Caco-2 (cell line): ENCODE measurements at regions not wholly inside any gene's neighbourhood (a gene's known extent, or its start where the extent isn't known, plus 50 kb on each side); places are given as distances from the start of the nearest gene placed in this dataset.

Source experiments
- BruUV-seq: library from RNA; stranded (reverse); fragments of 400-500 nt; replicated peaks from 2 replicates; lab custom pipeline; 2021; lab: Mats Ljungman, UMichigan
- CTCF ChIA-PET: fragments of 300-600 bp; sonication (Branson Sonifier 250); formaldehyde crosslinking; loops from one replicate; lab custom pipeline; 2022; ENCODE audit warnings: antibody characterized with exemption; lab: Charles Lee
- POLR2A ChIA-PET: fragments of 300-600 bp; sonication (Branson Sonifier 250); formaldehyde crosslinking; loops from one replicate; lab custom pipeline; 2022; ENCODE audit warnings: antibody characterized with exemption; lab: Charles Lee
- DNase-seq, 2 experiments: peaks; one replicate each; pipeline versions ENCODE4 v3.0.0 to v3.0.0-alpha.2; 2020 to 2022
- H3K27me3 ChIP-seq: replicated peaks from 2 replicates; pipeline ENCODE4 v1.6.0; 2011; ENCODE audit warnings: low read length; ENCODE audit not compliant: control insufficient read depth, insufficient read depth
- H3K36me3 ChIP-seq: 2 replicates; pipeline ENCODE4 v1.5.1; 2011; ENCODE audit warnings: low read length; ENCODE audit not compliant: control insufficient read depth, insufficient read depth
- H3K4me1 ChIP-seq: fragments of 250-450 bp; sonication (Bioruptor Pico); 2 replicates; pipeline ENCODE4 v1.5.1; 2020; ENCODE audit warnings: mild to moderate bottlenecking
- H3K4me3 ChIP-seq: 2 replicates; pipeline ENCODE4 v1.5.1; 2011; ENCODE audit warnings: low read depth, mild to moderate bottlenecking, control low read depth, low read length
- H3K9me3 ChIP-seq: fragments of 250-450 bp; sonication (Bioruptor Pico); 2 replicates; pipeline ENCODE4 v1.5.1; 2020; ENCODE audit warnings: mild to moderate bottlenecking, moderate library complexity
- H3K27ac Mint-ChIP-seq: one replicate; pipeline ENCODE4 v1.8.0; 2022; ENCODE audit warnings: mixed read lengths; ENCODE audit not compliant: unreplicated experiment
- H3K27me3 Mint-ChIP-seq: one replicate; pipeline ENCODE4 v1.8.0; 2022; ENCODE audit warnings: mixed read lengths; ENCODE audit not compliant: insufficient read depth, unreplicated experiment
- H3K36me3 Mint-ChIP-seq: one replicate; pipeline ENCODE4 v1.8.0; 2022; ENCODE audit warnings: mild to moderate bottlenecking, mixed read lengths; ENCODE audit not compliant: insufficient read depth, unreplicated experiment
- H3K4me1 Mint-ChIP-seq: one replicate; pipeline ENCODE4 v1.8.0; 2022; ENCODE audit warnings: low read depth, mixed read lengths; ENCODE audit not compliant: unreplicated experiment
- H3K4me3 Mint-ChIP-seq: one replicate; pipeline ENCODE4 v1.8.0; 2022; ENCODE audit warnings: mild to moderate bottlenecking, moderate library complexity, mixed read lengths; ENCODE audit not compliant: unreplicated experiment
- H3K9me3 Mint-ChIP-seq: one replicate; pipeline ENCODE4 v1.8.0; 2022; ENCODE audit warnings: mixed read lengths; ENCODE audit not compliant: unreplicated experiment
- intact Hi-C: fragments of 100-400 bp; cut with micrococcal nuclease; formaldehyde crosslinking; loops from one replicate; pipeline ENCODE4 v1.10.0; 2022; ENCODE audit not compliant: unreplicated experiment
- TF ChIP-seq, protein P1 (sequence below), 2 experiments: fragments of 200-600 bp in 1 of 2; IDR thresholded peaks; 1 replicate in 1 of 2; 2 replicates in 1 of 2; pipeline versions ENCODE4 v1.5.1 to v1.8.0; 2011 to 2022; ENCODE audit warnings: antibody characterized with exemption in 1 of 2, control low read depth in 1 of 2, inconsistent platforms in 1 of 2, low read depth in 1 of 2, low read length in 1 of 2, mild to moderate bottlenecking in 1 of 2, moderate library complexity in 1 of 2; ENCODE audit not compliant: insufficient read depth in 1 of 2, severe bottlenecking in 1 of 2, unreplicated experiment in 1 of 2

GRCh38 chr2:16005816-16006536 is 65.6 kb downstream of the MYCN start:
- ChIA-PET CTCF (interaction anchor here (1.2 kb wide), 1 partner anchor 66 kb away, joined by 3 read pairs; the partner anchor contains the start of gene MYCN), POLR2A (no interaction called here)
- Mint-ChIP-seq H3K27ac (no peak overlapping the region), H3K9me3 (no peaks in the 10 kb centered on the region), H3K36me3 (no peaks in the 10 kb centered on the region), H3K4me3 (no peak overlapping the region), H3K4me1 (no peaks in the 10 kb centered on the region), H3K27me3 (no peaks in the 10 kb centered on the region)
- intact Hi-C loops: no loop called here
- TF ChIP-seq, protein P1, sequence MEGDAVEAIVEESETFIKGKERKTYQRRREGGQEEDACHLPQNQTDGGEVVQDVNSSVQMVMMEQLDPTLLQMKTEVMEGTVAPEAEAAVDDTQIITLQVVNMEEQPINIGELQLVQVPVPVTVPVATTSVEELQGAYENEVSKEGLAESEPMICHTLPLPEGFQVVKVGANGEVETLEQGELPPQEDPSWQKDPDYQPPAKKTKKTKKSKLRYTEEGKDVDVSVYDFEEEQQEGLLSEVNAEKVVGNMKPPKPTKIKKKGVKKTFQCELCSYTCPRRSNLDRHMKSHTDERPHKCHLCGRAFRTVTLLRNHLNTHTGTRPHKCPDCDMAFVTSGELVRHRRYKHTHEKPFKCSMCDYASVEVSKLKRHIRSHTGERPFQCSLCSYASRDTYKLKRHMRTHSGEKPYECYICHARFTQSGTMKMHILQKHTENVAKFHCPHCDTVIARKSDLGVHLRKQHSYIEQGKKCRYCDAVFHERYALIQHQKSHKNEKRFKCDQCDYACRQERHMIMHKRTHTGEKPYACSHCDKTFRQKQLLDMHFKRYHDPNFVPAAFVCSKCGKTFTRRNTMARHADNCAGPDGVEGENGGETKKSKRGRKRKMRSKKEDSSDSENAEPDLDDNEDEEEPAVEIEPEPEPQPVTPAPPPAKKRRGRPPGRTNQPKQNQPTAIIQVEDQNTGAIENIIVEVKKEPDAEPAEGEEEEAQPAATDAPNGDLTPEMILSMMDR (IDR thresholded peaks at IDR 0.05; ENCODE audit: insufficient read depth in 1 of 2, low read depth in 1 of 2, low read length in 1 of 2, severe bottlenecking in 1 of 2, unreplicated experiment in 1 of 2): no peak
- Histone ChIP-seq H3K27me3 (no peaks in the 10 kb centered on the region), H3K36me3 (no peaks in the 10 kb centered on the region), H3K4me3 (no peak overlapping the region), H3K9me3 (no peaks in the 10 kb centered on the region), H3K4me1 (peaks cover 13% of the 10 kb centered on the region)
- no TSS peak for BruUV-seq
- peak; percentile 46 to 52 for DNase-seq

DNA sequence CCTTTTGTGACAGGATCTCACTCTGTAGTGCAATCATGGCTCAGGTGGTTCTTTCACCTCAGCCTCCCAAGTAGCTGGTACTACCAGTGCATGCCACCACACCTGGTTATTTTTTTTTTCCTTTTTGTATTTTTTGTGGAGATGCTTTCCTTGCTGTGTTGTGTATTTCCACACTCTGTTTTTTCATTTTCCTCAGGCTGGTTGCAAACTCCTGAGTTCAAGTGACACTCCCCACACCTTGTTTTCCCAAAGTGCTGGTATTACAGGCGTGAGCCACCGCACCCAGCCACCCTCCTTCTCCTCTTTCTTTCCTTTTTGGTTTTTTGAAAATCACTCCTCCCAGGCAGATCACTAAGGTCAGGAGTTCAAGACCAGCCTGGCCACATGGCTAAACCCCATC is 65.0 kb downstream of the MYCN start:
- TF ChIP-seq, protein P1 (IDR thresholded peaks at IDR 0.05; ENCODE audit: insufficient read depth in 1 of 2, low read depth in 1 of 2, low read length in 1 of 2, severe bottlenecking in 1 of 2, unreplicated experiment in 1 of 2): no peak
- Histone ChIP-seq H3K36me3 (no peaks in the 10 kb centered on the region), H3K9me3 (no peaks in the 10 kb centered on the region), H3K4me1 (peaks cover 13% of the 10 kb centered on the region), H3K27me3 (no peaks in the 10 kb centered on the region), H3K4me3 (no peak overlapping the region)
- Mint-ChIP-seq H3K4me3 (no peak overlapping the region), H3K27ac (no peak overlapping the region), H3K36me3 (no peaks in the 10 kb centered on the region), H3K9me3 (no peaks in the 10 kb centered on the region), H3K27me3 (no peaks in the 10 kb centered on the region), H3K4me1 (no peaks in the 10 kb centered on the region)
- ChIA-PET POLR2A (no interaction called here), CTCF (no interaction called here)
- no peak for DNase-seq
- no TSS peak for BruUV-seq
- intact Hi-C loops: no loop called here

GRCh38 chr2:16003809-16004208 is 63.5 kb downstream of the MYCN start:
- TF ChIP-seq, protein P1 (IDR thresholded peaks at IDR 0.05; ENCODE audit: insufficient read depth in 1 of 2, low read depth in 1 of 2, low read length in 1 of 2, severe bottlenecking in 1 of 2, unreplicated experiment in 1 of 2): no peak
- no peaks in the 10 kb centered on the region for H3K36me3 Mint-ChIP-seq
- intact Hi-C loops: no loop called here
- no peak overlapping the region for H3K27ac Mint-ChIP-seq
- Histone ChIP-seq H3K36me3 (no peaks in the 10 kb centered on the region), H3K4me3 (no peak overlapping the region), H3K27me3 (no peaks in the 10 kb centered on the region), H3K9me3 (no peaks in the 10 kb centered on the region), H3K4me1 (peaks cover 18% of the 10 kb centered on the region)
- no peaks in the 10 kb centered on the region for H3K9me3 Mint-ChIP-seq
- ChIA-PET CTCF (no interaction called here), POLR2A (no interaction called here)
- H3K27me3 Mint-ChIP-seq: no peaks in the 10 kb centered on the region
- no peak for DNase-seq
- H3K4me3 Mint-ChIP-seq: no peak overlapping the region
- BruUV-seq: no TSS peak
- H3K4me1 Mint-ChIP-seq: no peaks in the 10 kb centered on the region
